C4-2B (cell line): ENCODE measurements at regions not wholly inside any gene's neighbourhood (a gene's known extent, or its start where the extent isn't known, plus 50 kb on each side); places are given as distances from the start of the nearest gene placed in this dataset.

Experiments
- H3K27ac ChIP-seq: fragments of 450-650 bp; 2 replicates; pipeline ENCODE4 v1.5.1; 2017
- CTCF ChIP-seq: fragments of 450-650 bp; conservative IDR thresholded peaks from 2 replicates; pipeline ENCODE4 v1.5.1; 2017; ENCODE audit warnings: mild to moderate bottlenecking
- ZFX ChIP-seq: fragments of 450-650 bp; IDR thresholded peaks from 2 replicates; pipeline ENCODE4 v1.6.1; 2017

DNA sequence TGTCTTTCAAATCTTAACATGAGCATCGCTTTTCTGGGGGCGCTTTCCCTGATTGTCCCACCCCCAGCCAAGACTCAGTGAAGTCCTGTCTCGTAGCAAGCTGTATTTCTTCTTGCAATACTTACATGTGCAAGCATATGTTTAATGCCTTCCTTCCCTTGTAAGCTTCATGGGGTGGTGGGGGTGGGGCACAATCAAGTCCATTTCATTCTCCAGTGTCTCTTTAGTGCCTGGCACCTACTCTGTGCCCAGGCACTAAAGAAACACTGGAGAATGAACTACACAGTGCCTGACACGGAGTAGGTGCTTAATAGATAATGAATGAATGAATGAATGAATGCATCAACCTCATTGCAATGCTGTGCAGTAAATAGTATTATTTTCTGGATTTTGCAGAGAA lies 143.1 kb downstream of the PLPP3 start:
- TF ChIP-seq CTCF (no peak), ZFX (no peak)
- no peak overlapping the region for H3K27ac ChIP-seq

- no peak for TF ChIP-seq CTCF
- TF ChIP-seq ZFX: no peak
These were observed 143.7 kb downstream of the PLPP3 start for GRCh38 chr1:56435434-56436262.

DNA sequence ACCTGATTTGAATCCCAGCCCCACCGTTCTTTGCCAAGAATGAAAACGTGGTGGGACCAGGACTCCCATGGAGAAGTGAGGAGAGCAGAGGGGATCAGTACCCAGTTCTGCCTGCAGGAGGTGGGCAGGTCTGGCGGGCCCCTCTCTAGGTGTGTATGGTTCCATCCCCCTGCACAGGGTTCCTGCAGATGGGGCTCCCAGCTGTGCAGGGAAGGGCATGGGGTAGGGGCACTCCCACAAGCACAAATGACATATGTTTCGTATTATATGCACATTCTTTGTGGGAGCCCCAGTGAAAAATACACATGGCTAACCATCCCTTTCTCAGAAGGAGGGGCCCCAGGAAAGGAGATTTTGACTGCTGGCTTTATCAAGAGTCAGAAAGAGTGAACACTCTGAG lies 144.6 kb downstream of the PLPP3 start:
- TF ChIP-seq ZFX (no peak), CTCF (no peak)
- H3K27ac ChIP-seq: no peak overlapping the region

More at GRCh38 chr1:56435434-56436262, 143.7 kb downstream of the PLPP3 start:
- H3K27ac ChIP-seq: no peak overlapping the region

DNA sequence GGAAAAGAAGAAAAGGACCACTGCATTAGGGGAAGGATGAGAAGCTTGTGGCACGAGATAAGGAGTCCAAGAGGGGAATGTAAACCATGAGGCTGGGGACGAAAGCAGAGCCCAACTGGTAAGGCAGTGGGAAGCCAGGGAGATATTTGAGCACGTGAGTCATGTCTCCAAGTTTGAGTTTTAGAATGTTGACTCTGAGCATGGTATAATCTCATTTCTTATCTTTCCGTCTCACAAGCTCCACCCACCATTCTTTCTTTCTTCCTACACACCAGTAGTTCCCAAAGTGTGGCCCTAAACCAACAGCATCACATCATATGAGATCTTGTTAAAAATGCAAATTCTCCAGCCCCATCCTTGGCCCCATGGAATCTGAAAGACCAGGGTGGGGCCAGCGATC lies 145.3 kb downstream of the PLPP3 start:
- H3K27ac ChIP-seq: no peak overlapping the region

DNA sequence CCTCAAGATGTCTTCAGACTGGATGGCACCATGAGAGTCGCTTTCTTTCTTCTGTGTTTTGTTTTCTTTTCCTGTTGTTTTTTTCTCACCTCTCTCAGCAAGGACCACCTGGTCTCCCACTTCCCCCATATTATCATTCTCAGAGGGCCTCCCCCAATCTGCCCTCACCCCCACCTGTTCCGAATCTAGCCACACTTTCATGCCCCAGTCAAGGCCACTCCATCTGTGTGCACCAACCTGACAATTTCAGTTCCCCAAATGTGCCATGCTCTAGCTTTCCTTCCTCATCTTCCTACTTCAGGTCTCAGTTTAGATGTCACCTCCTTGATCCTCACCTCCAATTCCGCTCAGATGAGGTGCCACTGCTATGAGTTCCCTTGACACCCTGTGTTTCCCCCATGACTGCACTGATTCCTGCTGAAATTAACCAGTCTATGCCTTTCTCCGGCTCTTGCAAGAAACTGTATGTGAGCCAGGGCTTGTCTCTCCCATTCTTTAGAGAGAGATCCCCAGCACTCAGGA lies 146.2 kb downstream of the PLPP3 start:
- no peak overlapping the region for H3K27ac ChIP-seq
- no peak for TF ChIP-seq CTCF
- TF ChIP-seq ZFX: no peak

More for the DNA sequence above, 145.3 kb downstream of the PLPP3 start:
- TF ChIP-seq CTCF (no peak), ZFX (no peak)

DNA sequence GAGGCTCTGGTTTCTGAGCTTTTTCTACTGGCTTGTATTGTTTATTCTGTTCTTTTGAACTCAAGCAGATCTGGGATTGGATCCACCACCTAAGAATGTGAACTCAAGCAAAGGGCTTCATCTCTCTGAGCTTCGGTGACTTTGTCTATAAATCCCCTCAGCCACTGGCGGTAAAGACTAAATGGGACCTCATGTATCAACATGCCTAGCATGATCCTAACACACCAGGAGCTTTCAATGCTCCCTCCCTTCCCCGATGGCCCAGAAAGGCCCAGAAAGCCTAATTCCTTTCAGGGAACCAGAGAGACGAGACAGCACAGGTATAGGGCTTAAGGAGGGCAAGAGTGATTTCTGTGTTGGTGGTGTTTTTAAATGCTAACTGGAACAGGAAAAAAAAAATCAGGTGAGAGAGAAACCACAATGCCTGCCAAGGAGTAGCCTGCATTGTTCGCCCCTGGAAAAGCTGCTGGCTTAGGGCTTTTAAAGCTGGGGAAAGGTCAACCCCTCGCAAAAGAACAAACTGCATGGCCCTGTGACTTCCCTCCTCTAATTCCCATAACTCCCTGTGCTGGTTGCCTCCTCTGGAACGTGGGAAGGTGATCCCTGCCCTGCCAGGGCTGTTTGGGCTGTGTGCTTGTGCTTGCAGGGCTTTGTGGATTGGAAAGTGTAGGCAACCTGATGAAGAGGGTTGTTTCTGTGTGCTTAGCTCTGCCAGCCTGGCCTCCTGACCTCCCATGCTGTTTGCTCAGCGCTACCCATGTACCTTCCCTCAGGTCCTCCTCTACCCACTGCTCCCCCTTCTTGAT lies 147.0 kb downstream of the PLPP3 start:
- no peak for TF ChIP-seq ZFX
- no peak for TF ChIP-seq CTCF
- no peak overlapping the region for H3K27ac ChIP-seq
